Fibroblast of mammary gland (primary cell): ENCODE measurements at regions not wholly inside any gene's neighbourhood (a gene's known extent, or its start where the extent isn't known, plus 50 kb on each side); places are given as distances from the start of the nearest gene placed in this dataset.

ENCODE experiments used
- DNase-seq: peaks from one replicate; pipeline ENCODE4 v3.0.0-alpha.2; 2010; ENCODE audit warnings: low read depth
- H3K4me3 ChIP-seq: 2 replicates; pipeline ENCODE4 v1.5.1; 2011; ENCODE audit warnings: low read depth, mild to moderate bottlenecking, low read length, moderate library complexity; ENCODE audit not compliant: control insufficient read depth
- CTCF ChIP-seq: conservative IDR thresholded peaks from 2 replicates; pipeline ENCODE4 v1.5.1; 2011; ENCODE audit warnings: low read depth, low read length, inconsistent platforms; ENCODE audit not compliant: control insufficient read depth, insufficient read depth

GRCh38 chr13:58254943-58255342, 623.4 kb downstream of the PCDH17 start:
- H3K4me3 ChIP-seq, result no peak overlapping the region
- no peak for DNase-seq
- no peak for TF ChIP-seq CTCF

DNA sequence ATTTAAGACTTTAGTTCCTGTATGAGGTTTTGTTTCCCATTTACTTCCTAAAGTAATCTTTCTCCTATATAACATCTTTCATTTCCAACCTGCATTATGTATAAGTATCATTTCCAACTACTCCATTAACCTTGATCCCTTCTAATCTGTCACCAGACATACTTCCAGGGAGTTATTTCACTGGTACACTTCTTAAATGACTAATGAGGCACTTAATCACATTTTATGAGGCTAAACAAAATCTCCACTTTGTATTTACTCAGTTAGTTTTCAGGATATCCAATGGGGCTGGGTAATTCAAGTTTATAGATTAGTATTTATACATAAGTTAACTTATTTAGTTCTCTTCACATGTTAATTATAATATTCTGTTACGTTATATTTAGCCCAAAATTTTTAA, 634.7 kb downstream of the PCDH17 start:
- no peak overlapping the region for H3K4me3 ChIP-seq
- TF ChIP-seq CTCF, result no peak
- DNase-seq, result no peak

GRCh38 chr13:58298556-58299135, 667.1 kb downstream of the PCDH17 start:
- H3K4me3 ChIP-seq, result no peak overlapping the region
- DNase-seq, result no peak
- no peak for TF ChIP-seq CTCF

GRCh38 chr13:58300224-58300623, 668.7 kb downstream of the PCDH17 start:
- no peak for DNase-seq
- H3K4me3 ChIP-seq, result no peak overlapping the region
- no peak for TF ChIP-seq CTCF

DNA sequence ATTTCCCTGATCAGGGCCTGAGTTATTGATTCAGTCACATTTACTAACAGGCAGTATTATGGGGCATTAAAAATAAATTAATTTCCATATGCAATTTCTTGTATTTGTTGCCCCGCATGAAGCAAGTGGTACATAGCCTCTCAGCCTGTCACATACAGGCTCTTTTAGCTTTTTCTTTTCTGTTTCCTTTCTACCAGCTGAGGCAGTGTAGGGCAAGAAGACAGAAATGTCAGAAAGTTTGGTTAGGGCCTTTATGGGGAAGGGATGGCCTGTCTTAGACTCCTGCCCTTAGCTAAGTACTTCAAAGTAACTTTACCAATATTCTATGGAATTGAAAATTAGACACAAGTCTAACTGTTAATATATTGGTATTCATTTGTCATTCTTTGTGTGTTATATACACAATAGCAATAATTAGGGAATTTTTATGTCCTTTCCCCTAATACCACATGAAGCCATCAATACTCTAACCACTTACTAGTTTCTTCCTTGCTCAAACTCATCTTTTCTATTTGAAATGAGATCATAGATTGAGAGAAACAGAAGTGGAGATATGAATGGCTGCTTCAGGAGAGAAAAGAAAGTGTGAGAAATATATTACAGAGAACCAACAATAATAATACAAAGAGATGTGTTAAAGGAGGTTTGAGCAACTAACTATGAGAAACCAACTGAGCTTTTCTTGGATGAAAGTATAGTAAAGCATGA, 669.6 kb downstream of the PCDH17 start:
- no peak for DNase-seq
- no peak for TF ChIP-seq CTCF
- H3K4me3 ChIP-seq, result no peak overlapping the region

GRCh38 chr13:58302349-58302748, 670.8 kb downstream of the PCDH17 start:
- TF ChIP-seq CTCF, result no peak
- DNase-seq, result no peak
- H3K4me3 ChIP-seq, result no peak overlapping the region
